Tibial nerve (tissue), 4 donors: ENCODE measurements at regions not wholly inside any gene's neighbourhood (a gene's known extent, or its start where the extent isn't known, plus 50 kb on each side); places are given as distances from the start of the nearest gene placed in this dataset.

Experiments
- DNase-seq, 2 donors: peaks; one replicate each; pipeline ENCODE4 v3.0.0-alpha.2; 2019; ENCODE audit warnings: low spot score in 2 of 2
- H3K27ac ChIP-seq, 4 donors: fragments of 200-600 bp; sonication (generic) in 3 of 4; one replicate each; pipeline ENCODE4 v1.5.1; 2017 to 2019; ENCODE audit warnings: mild to moderate bottlenecking in 1 of 4
- H3K27me3 ChIP-seq, 2 donors: fragments of 200-600 bp; sonication (generic) in 1 of 2; one replicate each; pipeline versions ENCODE4 v1.5.1 to v1.6.0; 2017 to 2019
- H3K36me3 ChIP-seq, 3 donors: fragments of 200-600 bp; sonication (generic); one replicate each; pipeline ENCODE4 v1.5.1; 2018 to 2019
- H3K4me1 ChIP-seq, 4 donors: fragments of 200-600 bp; sonication (generic) in 3 of 4; one replicate each; pipeline ENCODE4 v1.5.1; 2017 to 2019
- H3K4me3 ChIP-seq, 4 donors: fragments of 200-600 bp; sonication (generic) in 3 of 4; one replicate each; pipeline ENCODE4 v1.5.1; 2017 to 2019; ENCODE audit warnings: mild to moderate bottlenecking in 1 of 4, moderate library complexity in 1 of 4
- H3K9me3 ChIP-seq, 4 donors: fragments of 200-600 bp; sonication (generic) in 3 of 4; one replicate each; pipeline ENCODE4 v1.5.1; 2017 to 2019
- EP300 ChIP-seq, 2 donors: sonication (generic); formaldehyde crosslinking; IDR thresholded peaks; one replicate each; pipeline ENCODE4 v1.6.1; 2017; ENCODE audit warnings: antibody characterized with exemption in 2 of 2, mild to moderate bottlenecking in 1 of 2
- POLR2A ChIP-seq, 2 donors: fragments of 450-650 bp; IDR thresholded peaks; one replicate each; pipeline ENCODE4 v1.6.1; 2017; ENCODE audit warnings: antibody characterized with exemption in 2 of 2, mild to moderate bottlenecking in 2 of 2, moderate library complexity in 2 of 2
- WGBS, 2 donors: methylation state at CpG; one replicate each; pipeline ENCODE4 v1.1.5; 2018; 5-methylcytosine and 5-hydroxymethylcytosine counted together
- TF ChIP-seq, protein P1 (sequence below), 5 experiments: fragments of 200-600 bp in 3 of 5; fragments of 450-650 bp in 2 of 5; sonication (generic) in 3 of 5; IDR thresholded peaks; one replicate each; pipeline ENCODE4 v1.5.1; 2016 to 2019; ENCODE audit warnings: antibody characterized with exemption in 5 of 5, mild to moderate bottlenecking in 3 of 5, moderate library complexity in 2 of 5

- no peaks in the 10 kb centered on the region for H3K36me3 ChIP-seq
- no peak overlapping the region for H3K4me3 ChIP-seq
- no peak for TF ChIP-seq POLR2A (IDR thresholded peaks at IDR 0.05)
- TF ChIP-seq, protein P1, sequence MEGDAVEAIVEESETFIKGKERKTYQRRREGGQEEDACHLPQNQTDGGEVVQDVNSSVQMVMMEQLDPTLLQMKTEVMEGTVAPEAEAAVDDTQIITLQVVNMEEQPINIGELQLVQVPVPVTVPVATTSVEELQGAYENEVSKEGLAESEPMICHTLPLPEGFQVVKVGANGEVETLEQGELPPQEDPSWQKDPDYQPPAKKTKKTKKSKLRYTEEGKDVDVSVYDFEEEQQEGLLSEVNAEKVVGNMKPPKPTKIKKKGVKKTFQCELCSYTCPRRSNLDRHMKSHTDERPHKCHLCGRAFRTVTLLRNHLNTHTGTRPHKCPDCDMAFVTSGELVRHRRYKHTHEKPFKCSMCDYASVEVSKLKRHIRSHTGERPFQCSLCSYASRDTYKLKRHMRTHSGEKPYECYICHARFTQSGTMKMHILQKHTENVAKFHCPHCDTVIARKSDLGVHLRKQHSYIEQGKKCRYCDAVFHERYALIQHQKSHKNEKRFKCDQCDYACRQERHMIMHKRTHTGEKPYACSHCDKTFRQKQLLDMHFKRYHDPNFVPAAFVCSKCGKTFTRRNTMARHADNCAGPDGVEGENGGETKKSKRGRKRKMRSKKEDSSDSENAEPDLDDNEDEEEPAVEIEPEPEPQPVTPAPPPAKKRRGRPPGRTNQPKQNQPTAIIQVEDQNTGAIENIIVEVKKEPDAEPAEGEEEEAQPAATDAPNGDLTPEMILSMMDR (IDR thresholded peaks at IDR 0.05) = no peak
- DNase-seq = no peak
- no peak overlapping the region for H3K27ac ChIP-seq
- 81 to 82% methylated on average over 2 of the region's 2 CpGs for WGBS, 2 donors
- no peaks in the 10 kb centered on the region for H3K27me3 ChIP-seq
- no peaks in the 10 kb centered on the region for H3K4me1 ChIP-seq
- no peaks in the 10 kb centered on the region for H3K9me3 ChIP-seq
Observed at GRCh38 chr14:83421711-83422110, 1888.1 kb upstream of the SEL1L start.

GRCh38 chr14:83425138-83425537 is 1891.5 kb upstream of the SEL1L start:
- TF ChIP-seq POLR2A (IDR thresholded peaks at IDR 0.05) (no peak), EP300 (IDR thresholded peaks at IDR 0.05) (no peak)
- TF ChIP-seq, protein P1 (IDR thresholded peaks at IDR 0.05) = no peak
- no peaks in the 10 kb centered on the region for H3K4me1 ChIP-seq

DNA sequence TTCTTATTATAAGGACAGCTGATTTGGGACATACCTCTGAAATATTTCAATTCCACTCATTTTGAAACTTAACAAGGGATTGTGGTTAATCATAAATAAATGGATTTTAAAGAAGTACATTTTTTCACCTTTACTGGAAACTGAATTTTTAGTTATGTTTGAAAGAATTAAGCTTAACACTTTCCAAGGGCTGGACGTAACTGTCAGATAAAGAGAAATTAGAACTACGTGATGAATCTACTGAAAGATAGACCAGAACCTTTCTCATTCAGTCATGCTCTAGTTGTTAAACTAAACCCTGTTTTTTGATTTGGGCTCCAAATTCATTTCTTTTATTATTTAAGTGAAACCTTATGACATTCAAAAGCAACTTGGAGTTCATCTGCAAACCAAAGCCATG is 1892.1 kb upstream of the SEL1L start:
- no peaks in the 10 kb centered on the region for H3K36me3 ChIP-seq
- DNase-seq = no peak
- no peak overlapping the region for H3K4me3 ChIP-seq
- H3K9me3 ChIP-seq = no peaks in the 10 kb centered on the region
- H3K27me3 ChIP-seq = no peaks in the 10 kb centered on the region
- WGBS, 2 donors = 92 to 93% methylated on average over 2 of the region's 2 CpGs
- TF ChIP-seq, protein P1 (IDR thresholded peaks at IDR 0.05) = no peak
- no peak for TF ChIP-seq POLR2A (IDR thresholded peaks at IDR 0.05)
- no peak for TF ChIP-seq EP300 (IDR thresholded peaks at IDR 0.05)
- H3K27ac ChIP-seq = no peak overlapping the region
- H3K4me1 ChIP-seq = no peaks in the 10 kb centered on the region

More at GRCh38 chr14:83425138-83425537, 1891.5 kb upstream of the SEL1L start:
- H3K27me3 ChIP-seq = no peaks in the 10 kb centered on the region
- no peak overlapping the region for H3K27ac ChIP-seq
- DNase-seq = no peak
- H3K9me3 ChIP-seq = no peaks in the 10 kb centered on the region
- no peak overlapping the region for H3K4me3 ChIP-seq
- no peaks in the 10 kb centered on the region for H3K36me3 ChIP-seq

DNA sequence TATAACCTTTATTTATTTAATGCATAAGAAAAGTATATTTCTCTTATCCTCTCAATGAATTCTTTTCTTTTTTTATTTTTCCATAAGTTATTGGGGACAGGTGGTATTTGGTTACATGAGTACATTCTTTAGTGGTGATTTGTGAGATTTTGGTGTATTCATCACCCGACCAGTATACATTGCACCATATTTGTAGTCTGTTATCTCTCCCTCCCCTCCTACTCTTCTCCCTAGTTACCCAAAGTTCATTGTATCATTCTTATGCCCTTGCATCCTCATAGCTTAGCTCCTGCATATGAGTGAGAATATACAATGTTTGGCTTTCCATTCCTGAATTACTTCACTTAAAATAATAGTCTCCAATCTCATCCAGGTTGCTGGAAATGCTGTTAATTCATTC is 1900.0 kb upstream of the SEL1L start:
- no peaks in the 10 kb centered on the region for H3K9me3 ChIP-seq
- TF ChIP-seq, protein P1 (IDR thresholded peaks at IDR 0.05) = no peak
- TF ChIP-seq POLR2A (IDR thresholded peaks at IDR 0.05) (no peak), EP300 (IDR thresholded peaks at IDR 0.05) (no peak)

GRCh38 chr14:83441801-83442200 is 1908.1 kb upstream of the SEL1L start:
- H3K4me1 ChIP-seq = no peaks in the 10 kb centered on the region
- H3K9me3 ChIP-seq = no peaks in the 10 kb centered on the region
- no peak overlapping the region for H3K4me3 ChIP-seq
- no peak overlapping the region for H3K27ac ChIP-seq
- 84 to 85% methylated on average over 2 of the region's 2 CpGs for WGBS, 2 donors
- no peak for DNase-seq
- TF ChIP-seq EP300 (IDR thresholded peaks at IDR 0.05) (no peak), POLR2A (IDR thresholded peaks at IDR 0.05) (no peak)
- TF ChIP-seq, protein P1 (IDR thresholded peaks at IDR 0.05) = no peak
- H3K36me3 ChIP-seq = no peaks in the 10 kb centered on the region
- no peaks in the 10 kb centered on the region for H3K27me3 ChIP-seq

More for the DNA sequence above, 1900.0 kb upstream of the SEL1L start:
- Histone ChIP-seq H3K36me3 (no peaks in the 10 kb centered on the region), H3K27ac (no peak overlapping the region), H3K27me3 (no peaks in the 10 kb centered on the region), H3K4me1 (no peaks in the 10 kb centered on the region), H3K4me3 (no peak overlapping the region)
- WGBS, 2 donors = 93% methylated on average over 1 of the region's 1 CpG
- DNase-seq = no peak
